DLD1 (cell line): ENCODE measurements at regions not wholly inside any gene's neighbourhood (a gene's known extent, or its start where the extent isn't known, plus 50 kb on each side); places are given as distances from the start of the nearest gene placed in this dataset.

Experiments
- in situ Hi-C: cut with HindIII; loops from 2 replicates; pipeline ENCODE4 v1.10.0; 2017; ENCODE audit warnings: low sequenced_read_pairs

GRCh38 chr5:155285706-155286105, 272.2 kb downstream of the KIF4B start:
- in situ Hi-C loops: no loop called here

- in situ Hi-C loops: no loop called here
These were observed 277.4 kb downstream of the KIF4B start for GRCh38 chr5:155290937-155291336.

- in situ Hi-C loops: no loop called here
These were observed 280.1 kb downstream of the KIF4B start for GRCh38 chr5:155293605-155294178.

GRCh38 chr5:155295111-155295510, 281.6 kb downstream of the KIF4B start:
- in situ Hi-C loops: no loop called here

GRCh38 chr5:155299386-155300005, 285.9 kb downstream of the KIF4B start:
- in situ Hi-C loops: no loop called here

GRCh38 chr5:155303120-155303519, 289.6 kb downstream of the KIF4B start:
- in situ Hi-C loops: no loop called here

- in situ Hi-C loops: no loop called here
These were observed 293.7 kb downstream of the KIF4B start for GRCh38 chr5:155307229-155307628.

- in situ Hi-C loops: no loop called here
These were observed 294.7 kb downstream of the KIF4B start for GRCh38 chr5:155308289-155308688.

- in situ Hi-C loops: no loop called here
These were observed 295.6 kb downstream of the KIF4B start for GRCh38 chr5:155309021-155309746.

- in situ Hi-C loops: loop anchor here (10.0 kb wide), 1 partner anchor 203 kb away; no protein-coding TSS in a partner anchor
These were observed 298.2 kb downstream of the KIF4B start for GRCh38 chr5:155311721-155312120.

GRCh38 chr5:155313518-155313917, 300.0 kb downstream of the KIF4B start:
- in situ Hi-C loops: loop anchor here (10.0 kb wide), 1 partner anchor 201 kb away; no protein-coding TSS in a partner anchor

- in situ Hi-C loops: loop anchor here (10.0 kb wide), 1 partner anchor 199 kb away; no protein-coding TSS in a partner anchor
These were observed 302.6 kb downstream of the KIF4B start for GRCh38 chr5:155316070-155316714.

- in situ Hi-C loops: no loop called here
These were observed 319.1 kb downstream of the KIF4B start for GRCh38 chr5:155332618-155333017.

GRCh38 chr5:155342956-155343355, 329.4 kb downstream of the KIF4B start:
- in situ Hi-C loops: no loop called here

GRCh38 chr5:155343468-155343867, 329.9 kb downstream of the KIF4B start:
- in situ Hi-C loops: no loop called here

GRCh38 chr5:155353231-155353630, 339.7 kb downstream of the KIF4B start:
- in situ Hi-C loops: no loop called here

GRCh38 chr5:155366096-155366495, 352.5 kb downstream of the KIF4B start:
- in situ Hi-C loops: no loop called here

- in situ Hi-C loops: no loop called here
These were observed 354.3 kb downstream of the KIF4B start for GRCh38 chr5:155367841-155368240.

- in situ Hi-C loops: no loop called here
These were observed 354.9 kb downstream of the KIF4B start for GRCh38 chr5:155368490-155368889.

GRCh38 chr5:155380480-155380879, 366.9 kb downstream of the KIF4B start:
- in situ Hi-C loops: no loop called here

GRCh38 chr5:155381654-155382053, 368.1 kb downstream of the KIF4B start:
- in situ Hi-C loops: no loop called here
